Stimulated activated effector memory CD8-positive, alpha-beta T cell treated with anti-CD3 and anti-CD28 coated beads, Interleukin-12 subunit alpha, Interleukin-12 subunit beta, amount 100 ng/mL, for 72 hours (primary cell): ENCODE measurements at regions not wholly inside any gene's neighbourhood (a gene's known extent, or its start where the extent isn't known, plus 50 kb on each side); places are given as distances from the start of the nearest gene placed in this dataset.
"Not testable (repeated sequence)": the region's sequence is repeated elsewhere in the genome, so short reads cannot be mapped to it uniquely, and the experiment has no call there.

ENCODE experiments used
- ATAC-seq: fragments of 150-1000 bp; cut with Tn5 transposase; 2 replicates; pipeline ENCODE4 v1.10.0; 2021
- DNase-seq, 2 donors: peaks; one replicate each; pipeline ENCODE4 v3.0.0; 2021 to 2022; ENCODE audit warnings: low spot score in 2 of 2
- H3K27ac Mint-ChIP-seq: one replicate; pipeline ENCODE4 v1.8.0; 2022; ENCODE audit warnings: mild to moderate bottlenecking, mixed read lengths
- H3K36me3 Mint-ChIP-seq: one replicate; pipeline ENCODE4 v1.8.0; 2022; ENCODE audit warnings: mild to moderate bottlenecking, mixed read lengths
- H3K4me1 Mint-ChIP-seq: one replicate; pipeline ENCODE4 v1.8.0; 2022; ENCODE audit warnings: mixed read lengths
- H3K4me3 Mint-ChIP-seq: one replicate; pipeline ENCODE4 v1.8.0; 2022; ENCODE audit warnings: mild to moderate bottlenecking, mixed read lengths
- H3K9me3 Mint-ChIP-seq: one replicate; pipeline ENCODE4 v1.8.0; 2022; ENCODE audit warnings: mixed read lengths

- no peaks in the 10 kb centered on the region for H3K9me3 Mint-ChIP-seq
- ATAC-seq, result no peak
Measured at GRCh38 chr3:104154896-104155295, 1211.8 kb upstream of the ALCAM start.

DNA sequence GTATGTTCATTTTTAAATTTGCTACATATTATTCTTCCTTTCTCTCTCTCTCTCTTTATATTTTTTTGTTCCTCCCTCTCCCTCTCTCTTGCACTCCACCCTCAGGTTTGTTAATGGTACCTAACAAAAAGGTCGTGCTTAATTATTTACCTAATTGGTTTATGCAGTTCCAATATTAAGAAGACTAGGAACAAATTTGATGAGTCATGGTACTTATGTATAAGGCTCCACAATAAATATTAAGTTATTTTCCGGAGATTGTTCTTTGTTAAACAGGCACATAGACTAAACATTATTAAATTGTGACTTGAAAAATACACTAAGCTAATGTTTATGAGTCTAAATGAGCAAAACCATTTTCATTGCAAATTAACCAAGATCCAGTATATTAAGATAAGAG, 1200.8 kb upstream of the ALCAM start:
- H3K4me1 Mint-ChIP-seq, result no peaks in the 10 kb centered on the region
- peaks cover 8% of the 10 kb centered on the region for H3K9me3 Mint-ChIP-seq
- ATAC-seq (no peak), DNase-seq (no peak)
- H3K4me3 Mint-ChIP-seq, result no peak overlapping the region
- H3K27ac Mint-ChIP-seq, result no peak overlapping the region
- no peaks in the 10 kb centered on the region for H3K36me3 Mint-ChIP-seq

More at GRCh38 chr3:104154896-104155295, 1211.8 kb upstream of the ALCAM start:
- no peak overlapping the region for H3K27ac Mint-ChIP-seq
- H3K4me3 Mint-ChIP-seq, result no peak overlapping the region
- DNase-seq, result no peak
- no peaks in the 10 kb centered on the region for H3K36me3 Mint-ChIP-seq
- H3K4me1 Mint-ChIP-seq, result no peaks in the 10 kb centered on the region

DNA sequence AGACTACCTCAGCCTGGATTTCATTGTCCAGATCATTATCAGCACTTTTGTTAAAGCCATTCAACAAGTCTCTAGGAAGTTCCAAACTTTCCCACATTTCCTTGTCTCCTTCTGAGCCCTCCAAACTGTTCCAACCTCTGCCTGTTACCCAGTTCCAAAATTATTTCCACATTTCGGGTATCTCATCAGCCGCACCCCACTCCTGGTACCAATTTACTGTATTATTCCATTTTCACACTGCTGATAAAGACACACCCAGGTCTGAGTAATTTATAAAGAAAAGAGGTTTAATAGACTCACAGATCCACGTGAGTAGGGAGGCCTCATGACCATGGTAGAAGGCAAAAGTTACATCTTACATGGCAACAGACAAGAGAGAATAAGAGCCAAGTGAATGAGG, 1198.3 kb upstream of the ALCAM start:
- Mint-ChIP-seq H3K4me3 (no peak overlapping the region), H3K27ac (no peak overlapping the region), H3K36me3 (no peaks in the 10 kb centered on the region), H3K9me3 (peaks cover 8% of the 10 kb centered on the region), H3K4me1 (no peaks in the 10 kb centered on the region)
- DNase-seq, result no peak
- ATAC-seq, result no peak

DNA sequence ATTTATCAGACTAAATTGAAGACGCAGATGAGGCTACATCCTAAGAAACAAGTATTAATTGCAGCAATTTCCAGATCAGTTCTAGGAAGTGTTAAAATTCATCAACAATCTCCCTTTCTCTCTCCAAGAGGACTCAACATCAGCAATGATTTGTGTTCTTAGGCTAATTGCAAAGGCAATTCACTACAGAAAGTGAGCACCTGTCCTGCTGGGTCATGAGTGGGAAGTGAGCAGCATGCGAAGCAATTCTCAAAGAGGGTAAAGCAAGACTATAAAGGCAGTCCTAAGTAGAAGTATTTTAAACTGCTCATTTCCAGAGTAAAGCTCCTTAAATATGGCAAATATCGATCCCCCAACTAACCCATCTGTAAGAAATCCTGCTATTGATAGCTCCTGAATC, 1191.0 kb upstream of the ALCAM start:
- no peaks in the 10 kb centered on the region for H3K36me3 Mint-ChIP-seq
- H3K9me3 Mint-ChIP-seq, result no peaks in the 10 kb centered on the region
- DNase-seq, result no peak
- no peaks in the 10 kb centered on the region for H3K4me1 Mint-ChIP-seq
- H3K4me3 Mint-ChIP-seq, result no peak overlapping the region
- ATAC-seq, result no peak
- no peak overlapping the region for H3K27ac Mint-ChIP-seq

DNA sequence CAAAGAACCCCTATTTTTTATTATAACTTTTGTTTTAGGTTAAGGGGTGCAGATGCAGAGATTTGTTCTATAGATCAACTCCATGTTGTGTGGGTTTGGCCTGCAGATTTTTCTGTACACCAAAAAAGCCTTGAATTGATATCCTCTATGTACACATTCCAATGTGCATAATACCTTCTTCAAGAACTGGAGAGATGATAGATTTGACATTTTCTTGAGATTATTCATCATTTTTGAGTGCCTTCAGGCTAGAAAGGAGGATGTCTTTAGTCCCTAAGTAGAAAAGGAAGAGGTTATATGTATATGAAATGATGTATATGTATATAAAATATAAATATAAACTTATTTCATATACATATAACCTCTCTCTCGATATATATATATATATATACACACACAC, 1190.0 kb upstream of the ALCAM start:
- DNase-seq (no peak), ATAC-seq (no peak)
- no peaks in the 10 kb centered on the region for H3K36me3 Mint-ChIP-seq
- H3K4me3 Mint-ChIP-seq, result no peak overlapping the region
- H3K27ac Mint-ChIP-seq, result no peak overlapping the region
- no peaks in the 10 kb centered on the region for H3K9me3 Mint-ChIP-seq
- H3K4me1 Mint-ChIP-seq, result no peaks in the 10 kb centered on the region

- H3K27ac Mint-ChIP-seq, result no peak overlapping the region
- DNase-seq (no peak), ATAC-seq (no peak)
- no peak overlapping the region for H3K4me3 Mint-ChIP-seq
- peaks cover 1% of the 10 kb centered on the region for H3K9me3 Mint-ChIP-seq
- H3K4me1 Mint-ChIP-seq, result no peaks in the 10 kb centered on the region
- no peaks in the 10 kb centered on the region for H3K36me3 Mint-ChIP-seq
Measured at GRCh38 chr3:104178680-104179079, 1188.0 kb upstream of the ALCAM start.

GRCh38 chr3:104180906-104181305, 1185.8 kb upstream of the ALCAM start:
- peaks cover 2% of the 10 kb centered on the region for H3K9me3 Mint-ChIP-seq
- DNase-seq (no peak), ATAC-seq (no peak)
- H3K36me3 Mint-ChIP-seq, result no peaks in the 10 kb centered on the region
- no peak overlapping the region for H3K4me3 Mint-ChIP-seq
- no peaks in the 10 kb centered on the region for H3K4me1 Mint-ChIP-seq
- H3K27ac Mint-ChIP-seq, result no peak overlapping the region

GRCh38 chr3:104190681-104191080, 1176.0 kb upstream of the ALCAM start:
- Mint-ChIP-seq H3K36me3 (no peaks in the 10 kb centered on the region), H3K27ac (no peak overlapping the region), H3K9me3 (no peaks in the 10 kb centered on the region), H3K4me1 (no peaks in the 10 kb centered on the region), H3K4me3 (no peak overlapping the region)
- DNase-seq (no peak), ATAC-seq (no peak)

DNA sequence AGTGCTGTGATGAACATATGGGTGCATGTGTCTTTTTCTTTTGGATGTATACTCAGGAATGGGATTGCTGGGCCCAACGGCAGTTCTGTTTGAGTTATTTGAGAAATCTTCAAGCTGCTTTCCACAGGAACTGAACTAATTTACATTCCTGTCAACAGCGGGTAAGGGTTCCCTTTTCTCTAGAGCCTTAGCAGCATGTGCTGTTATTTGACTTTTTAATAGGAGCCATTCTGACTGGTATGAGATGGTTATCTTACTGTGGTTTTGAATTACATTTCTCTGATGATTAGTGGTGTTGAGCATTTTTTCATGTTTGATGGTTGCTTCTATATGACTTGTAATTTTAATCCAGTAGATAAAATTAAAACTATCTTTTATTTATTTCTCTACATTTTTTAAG, 1168.6 kb upstream of the ALCAM start:
- Mint-ChIP-seq H3K4me3 (no peak overlapping the region), H3K9me3 (no peaks in the 10 kb centered on the region), H3K27ac (no peak overlapping the region), H3K4me1 (no peaks in the 10 kb centered on the region), H3K36me3 (no peaks in the 10 kb centered on the region)
- ATAC-seq (no peak), DNase-seq (no peak)

DNA sequence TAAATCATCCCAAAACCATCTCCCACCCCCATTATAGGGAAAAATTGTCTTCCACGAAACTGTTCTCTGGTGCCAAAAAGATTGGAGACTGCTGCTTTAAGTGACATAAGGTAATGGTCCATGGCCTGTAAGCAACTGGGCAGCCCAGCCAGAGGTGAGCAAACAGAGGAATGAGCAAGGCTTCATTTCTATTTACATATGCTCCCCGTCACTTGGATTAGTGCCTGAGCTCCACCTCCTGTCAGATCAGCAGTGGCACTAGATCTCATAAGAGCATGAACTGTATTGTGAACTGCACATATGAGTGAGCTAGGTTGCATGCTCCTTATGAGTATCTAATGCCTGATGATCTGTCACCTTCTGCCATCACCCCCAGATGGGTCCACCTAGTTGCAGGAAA, 1159.8 kb upstream of the ALCAM start:
- Mint-ChIP-seq H3K36me3 (no peaks in the 10 kb centered on the region), H3K4me3 (no peak overlapping the region), H3K9me3 (no peaks in the 10 kb centered on the region), H3K27ac (no peak overlapping the region), H3K4me1 (no peaks in the 10 kb centered on the region)
- ATAC-seq, result no peak
- DNase-seq, result no peak

DNA sequence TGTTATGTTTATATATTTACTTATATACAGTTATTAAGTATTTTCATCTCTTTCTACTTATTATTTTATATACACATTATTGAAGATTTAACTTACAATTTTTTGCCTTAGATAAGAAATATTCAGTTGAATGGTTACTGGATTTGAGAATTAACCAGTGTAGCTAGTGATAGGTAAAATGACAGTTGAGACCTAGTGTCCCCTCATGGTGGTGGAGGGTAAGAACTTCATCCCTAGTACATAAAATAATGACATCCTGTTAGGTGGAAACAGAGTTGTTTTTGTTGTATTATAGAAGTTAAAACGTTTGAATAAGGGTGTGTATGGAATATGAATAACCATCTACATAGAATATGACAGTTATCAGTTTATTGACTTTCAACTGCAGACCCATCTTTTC, 1152.4 kb upstream of the ALCAM start:
- H3K9me3 Mint-ChIP-seq, result no peaks in the 10 kb centered on the region
- no peaks in the 10 kb centered on the region for H3K36me3 Mint-ChIP-seq
- H3K4me3 Mint-ChIP-seq, result no peak overlapping the region
- ATAC-seq, result no peak
- H3K4me1 Mint-ChIP-seq, result no peaks in the 10 kb centered on the region
- H3K27ac Mint-ChIP-seq, result no peak overlapping the region
- no peak for DNase-seq

DNA sequence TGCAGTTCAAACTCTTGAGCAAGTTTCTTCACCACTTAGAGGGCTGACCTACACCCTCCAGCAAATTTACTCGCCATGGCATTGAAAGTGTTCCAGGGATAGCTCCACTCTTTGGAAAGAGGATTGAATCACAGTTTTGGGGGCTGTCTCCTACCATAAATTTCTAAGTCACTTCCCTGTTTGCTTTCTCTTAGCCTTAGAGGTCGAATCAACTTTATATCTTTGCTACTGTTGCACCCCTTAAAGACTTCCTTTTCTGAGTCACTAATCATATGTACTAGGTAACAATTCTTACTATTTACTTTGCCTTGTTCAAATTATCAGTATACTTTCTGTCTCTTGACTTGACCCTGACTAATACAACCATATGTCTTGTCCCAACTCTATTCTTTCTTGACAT, 1151.8 kb upstream of the ALCAM start:
- no peaks in the 10 kb centered on the region for H3K36me3 Mint-ChIP-seq
- H3K4me3 Mint-ChIP-seq, result no peak overlapping the region
- DNase-seq (no peak), ATAC-seq (no peak)
- no peak overlapping the region for H3K27ac Mint-ChIP-seq
- H3K4me1 Mint-ChIP-seq, result no peaks in the 10 kb centered on the region
- H3K9me3 Mint-ChIP-seq, result no peaks in the 10 kb centered on the region

DNA sequence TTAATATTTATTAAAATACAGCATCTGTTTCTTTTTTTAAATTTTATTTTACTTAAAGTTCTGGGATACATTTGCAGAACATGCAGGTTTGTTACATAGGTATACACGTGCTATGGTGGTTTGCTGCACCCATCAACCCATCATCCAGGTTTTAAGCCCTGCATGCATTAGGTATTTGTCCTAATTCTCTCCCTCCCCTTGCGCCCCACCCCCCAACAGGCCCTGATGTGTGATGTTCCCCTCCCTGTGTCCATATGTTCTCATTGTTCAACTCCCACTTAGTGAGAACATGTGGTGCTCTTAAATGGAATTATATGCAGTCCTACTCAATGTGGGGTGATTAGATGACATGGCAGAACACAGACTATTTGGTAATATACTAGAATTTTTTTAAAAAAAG, 1147.7 kb upstream of the ALCAM start:
- DNase-seq, ATAC-seq, H3K27ac Mint-ChIP-seq, H3K4me3 Mint-ChIP-seq, H3K4me1 Mint-ChIP-seq, H3K9me3 Mint-ChIP-seq, H3K36me3 Mint-ChIP-seq: not testable (repeated sequence)

DNA sequence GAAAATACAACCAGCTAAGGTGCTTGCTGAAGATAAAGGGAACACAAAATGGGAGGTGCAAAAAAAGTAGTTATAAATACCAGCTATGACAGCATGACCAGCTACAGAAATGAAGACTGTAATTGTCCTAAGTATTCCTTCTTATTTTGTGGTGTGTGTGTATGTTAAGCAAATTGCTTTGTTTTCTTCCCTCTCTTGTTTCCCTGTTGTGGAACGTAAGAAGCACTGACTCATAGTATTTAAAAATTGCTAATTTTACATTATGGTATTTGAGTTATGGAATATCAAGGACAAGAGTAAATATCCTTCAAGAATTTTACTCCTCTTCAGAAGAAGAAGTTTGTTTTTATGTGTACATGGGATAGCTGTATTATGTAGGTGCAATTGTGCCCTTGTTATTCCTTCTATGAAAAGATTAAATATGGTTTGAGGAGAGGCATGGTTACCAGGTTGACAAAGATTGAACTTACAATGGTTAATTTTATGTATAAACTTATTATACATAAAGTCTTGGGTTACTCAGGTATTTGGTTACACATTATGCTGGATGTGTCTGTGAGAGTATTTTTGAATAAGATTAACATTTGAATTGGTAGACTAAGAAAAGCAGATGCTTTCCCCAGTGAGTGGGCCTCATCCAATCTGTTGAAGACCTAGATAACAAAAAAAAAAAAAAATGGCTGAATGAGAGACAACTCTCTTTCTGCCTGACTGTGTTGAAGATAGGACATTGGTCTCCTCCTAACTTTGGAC, 1132.1 kb upstream of the ALCAM start:
- H3K4me3 Mint-ChIP-seq, result no peak overlapping the region
- ATAC-seq (no peak), DNase-seq (no peak)
- no peak overlapping the region for H3K27ac Mint-ChIP-seq
- no peaks in the 10 kb centered on the region for H3K4me1 Mint-ChIP-seq
- no peaks in the 10 kb centered on the region for H3K9me3 Mint-ChIP-seq
- H3K36me3 Mint-ChIP-seq, result no peaks in the 10 kb centered on the region

DNA sequence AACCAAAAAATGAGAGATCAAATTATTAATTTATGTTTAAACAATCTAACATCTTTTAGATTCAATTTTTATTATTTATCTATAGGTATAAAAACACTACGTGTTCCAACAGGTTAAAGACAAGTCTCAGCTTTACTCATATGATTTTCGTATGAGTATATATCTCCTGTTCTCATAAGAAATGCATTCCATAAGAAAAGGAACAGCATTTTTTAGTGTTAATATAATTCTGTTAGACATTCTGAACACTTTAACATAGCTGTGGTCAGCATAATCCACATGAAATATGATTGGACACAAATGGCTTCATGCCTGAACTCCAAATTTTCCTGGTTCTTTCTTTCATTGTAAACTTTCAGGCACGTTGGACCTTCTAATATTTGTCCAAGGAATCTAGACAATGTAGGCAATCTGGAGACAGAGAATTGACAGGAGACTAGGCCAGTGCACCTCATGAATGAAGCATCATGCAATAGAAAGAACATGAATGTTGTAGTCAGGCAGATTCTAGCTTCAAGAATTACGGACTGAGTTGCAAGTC, 1122.0 kb upstream of the ALCAM start:
- H3K36me3 Mint-ChIP-seq, result no peaks in the 10 kb centered on the region
- H3K4me3 Mint-ChIP-seq, result no peak overlapping the region
- DNase-seq (no peak), ATAC-seq (no peak)
- peaks cover 10% of the 10 kb centered on the region for H3K9me3 Mint-ChIP-seq
- no peak overlapping the region for H3K27ac Mint-ChIP-seq
- H3K4me1 Mint-ChIP-seq, result no peaks in the 10 kb centered on the region

GRCh38 chr3:104245261-104245660, 1121.4 kb upstream of the ALCAM start:
- Mint-ChIP-seq H3K27ac (no peak overlapping the region), H3K36me3 (no peaks in the 10 kb centered on the region), H3K4me3 (no peak overlapping the region), H3K4me1 (no peaks in the 10 kb centered on the region), H3K9me3 (peaks cover 10% of the 10 kb centered on the region)
- no peak for ATAC-seq
- DNase-seq, result no peak
